ENCODE measurements at regions not wholly inside any gene's neighbourhood (a gene's known extent, or its start where the extent isn't known, plus 50 kb on each side); places are given as distances from the start of the nearest gene placed in this dataset.

DNA sequence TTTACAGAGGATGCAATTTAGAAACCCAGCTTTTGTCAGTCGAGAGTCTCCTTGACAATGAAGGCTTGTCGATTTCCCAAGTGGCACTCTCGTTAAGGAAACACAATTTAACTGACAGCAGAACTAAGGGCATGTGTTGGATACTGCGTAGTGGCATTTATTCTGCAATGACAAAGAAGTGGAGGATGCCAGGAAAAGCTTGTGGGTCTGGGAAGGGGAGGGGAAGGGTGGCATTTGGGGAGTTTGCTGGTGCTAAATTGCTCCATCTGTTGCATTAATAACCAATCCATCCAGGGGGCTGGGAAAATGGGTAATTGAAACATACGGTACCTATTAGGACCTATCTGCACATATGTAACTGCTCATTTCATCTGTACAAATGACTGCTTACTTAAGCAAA is 190.6 kb downstream of the NSG2 start:
- no peak for DNase-seq

DNA sequence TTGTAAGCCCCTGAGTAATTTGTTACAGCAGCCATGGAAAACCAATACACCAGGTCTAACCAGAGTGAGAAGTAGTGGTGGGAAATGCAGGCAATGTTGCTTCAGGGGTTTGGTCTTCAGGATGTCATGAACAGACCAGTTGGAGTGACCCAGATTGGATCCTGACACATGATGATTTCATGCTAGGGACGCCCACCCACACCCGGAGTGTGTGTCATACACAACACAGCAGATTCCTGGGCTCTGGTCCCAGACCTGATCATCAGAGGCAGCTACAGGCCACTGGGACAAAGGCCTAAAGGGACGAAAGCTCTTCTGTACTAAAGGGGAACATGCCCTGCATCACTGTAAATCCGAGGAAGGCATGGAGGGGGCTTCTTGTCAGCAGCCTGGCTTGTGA is 194.2 kb downstream of the NSG2 start:
- no peak for DNase-seq

DNA sequence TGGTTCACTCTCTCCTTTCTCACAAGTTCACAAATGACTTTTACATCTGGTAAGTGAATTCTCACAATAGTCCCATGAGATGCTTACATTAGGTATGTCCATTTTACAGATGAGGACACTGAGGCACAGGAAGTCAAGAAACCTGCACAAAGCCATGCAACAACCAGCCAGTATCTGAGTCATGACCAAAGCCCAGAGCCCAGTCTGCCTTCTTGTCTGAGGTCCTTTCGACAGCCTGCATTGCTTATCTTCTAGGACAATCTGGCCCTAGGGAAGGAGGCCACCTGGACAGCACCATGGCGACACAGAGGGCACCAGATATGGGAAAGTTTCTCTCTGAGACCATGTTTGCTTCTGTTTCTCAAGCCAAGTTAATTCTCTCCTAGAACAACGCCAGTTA is 197.1 kb downstream of the NSG2 start:
- DNase-seq: no peak

DNA sequence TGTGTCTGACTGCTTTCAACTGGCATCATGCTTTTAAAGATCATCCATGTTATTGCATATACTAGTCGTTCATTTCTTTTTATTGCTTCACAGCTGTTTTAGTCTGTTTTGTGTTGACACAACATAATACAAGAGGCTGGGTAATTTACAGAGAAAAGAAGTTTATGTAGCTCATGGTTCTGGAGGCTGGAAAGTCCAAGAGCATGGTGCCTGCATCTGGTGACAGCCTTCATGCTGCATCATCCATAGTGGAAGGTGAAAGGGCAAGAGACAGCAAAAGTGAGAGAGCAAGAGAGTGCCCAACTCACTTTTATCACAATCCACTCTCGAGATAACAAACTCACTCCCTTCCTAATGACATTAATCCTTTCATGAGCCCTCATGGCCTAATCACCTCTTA is 198.4 kb downstream of the NSG2 start:
- no peak for DNase-seq

DNA sequence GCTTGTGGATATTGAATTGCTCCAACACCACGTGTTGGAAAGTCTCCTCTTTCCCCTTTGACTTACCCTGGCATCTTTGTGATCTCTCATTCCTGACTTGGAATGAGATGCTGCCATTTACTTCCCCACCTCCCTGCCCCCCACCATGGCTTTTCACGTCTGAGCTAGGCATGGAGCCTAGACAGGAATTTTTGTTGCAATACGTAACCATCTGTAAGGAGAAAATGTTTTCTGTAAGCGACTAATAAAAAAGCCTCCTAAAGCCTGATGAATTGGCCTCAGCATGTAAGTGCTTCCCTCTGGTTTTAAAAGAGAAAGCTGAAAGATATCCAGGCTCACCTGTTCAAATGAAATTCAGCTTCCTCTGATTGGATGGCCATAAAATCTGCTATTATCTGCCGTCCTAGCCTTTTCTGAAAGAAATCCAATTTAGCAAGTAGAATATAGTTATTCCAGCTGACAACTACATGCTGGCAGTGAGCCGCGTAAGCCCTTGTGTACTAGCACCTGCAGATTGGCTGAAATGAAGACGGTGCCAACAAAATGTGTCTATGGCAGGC is 200.1 kb downstream of the NSG2 start:
- DNase-seq: no peak

DNA sequence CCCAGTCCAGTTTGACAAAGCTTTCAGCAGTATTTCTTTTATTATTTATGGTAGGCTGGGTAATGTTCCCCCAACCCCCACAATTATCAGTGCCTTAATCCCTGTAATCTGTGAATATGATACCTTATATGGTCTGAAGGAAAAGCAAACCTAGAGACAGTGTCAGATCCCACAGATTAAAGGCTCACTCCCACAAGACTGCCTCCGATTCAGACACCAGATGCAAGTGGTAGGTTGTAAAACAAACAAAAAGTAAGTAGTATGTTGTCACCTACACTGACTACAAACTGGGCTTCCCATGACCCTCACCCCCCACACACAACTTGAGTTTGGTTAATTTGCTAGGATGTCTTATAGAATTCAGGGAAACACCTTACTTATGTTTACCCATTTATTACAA is 201.2 kb downstream of the NSG2 start:
- DNase-seq: no peak

DNA sequence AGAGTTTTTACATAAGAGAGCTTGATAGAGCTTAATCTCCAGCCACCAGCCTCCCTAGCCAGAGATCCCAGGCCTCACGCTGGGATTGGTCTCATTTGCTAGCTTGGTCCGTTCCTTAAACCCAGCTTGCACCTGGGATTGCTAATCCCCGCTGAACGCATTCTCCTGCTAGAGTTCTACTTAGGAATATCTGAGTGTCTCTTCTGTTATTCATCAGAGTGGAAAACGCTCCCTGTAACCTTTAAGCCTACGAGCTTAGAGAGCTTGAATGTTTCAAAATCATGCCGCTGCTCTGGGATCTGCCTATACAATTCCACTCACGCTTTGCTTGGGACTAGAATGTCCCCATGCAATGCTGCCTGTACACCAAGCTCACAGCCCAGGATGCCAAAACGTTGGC is 201.8 kb downstream of the NSG2 start:
- no peak for DNase-seq

DNA sequence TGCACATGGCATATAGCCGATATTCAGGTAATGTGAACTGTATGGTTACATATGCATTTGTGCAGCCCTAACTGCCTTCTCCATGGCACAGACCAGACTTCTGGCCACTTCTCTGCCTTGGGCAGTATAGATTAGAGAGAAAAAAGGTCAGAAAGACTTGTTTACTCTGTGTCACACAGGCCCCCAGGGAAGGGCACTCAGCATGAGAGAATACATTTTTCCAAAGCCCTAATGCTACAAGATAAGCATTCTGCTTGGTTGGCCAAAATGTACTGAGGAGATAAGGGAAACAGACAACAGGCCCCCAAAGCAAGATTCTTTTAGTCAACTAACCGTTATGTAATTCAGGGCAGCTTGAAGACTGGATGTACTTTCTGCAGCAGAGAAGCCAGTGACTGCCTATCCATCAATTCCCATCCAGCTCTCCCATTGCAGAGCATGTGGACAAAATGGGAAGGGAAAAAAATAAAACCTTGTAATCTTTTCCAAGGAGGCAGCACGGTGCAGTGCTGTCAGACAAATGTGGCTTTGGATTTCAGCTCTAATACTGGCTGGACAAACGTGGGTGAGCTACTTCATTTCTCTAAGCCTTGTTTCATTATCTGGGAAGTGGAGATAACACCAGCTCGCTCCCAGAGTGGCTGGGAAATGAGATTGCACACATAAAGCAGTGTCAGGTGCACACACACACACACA is 205.9 kb downstream of the NSG2 start:
- DNase-seq: no peak

DNA sequence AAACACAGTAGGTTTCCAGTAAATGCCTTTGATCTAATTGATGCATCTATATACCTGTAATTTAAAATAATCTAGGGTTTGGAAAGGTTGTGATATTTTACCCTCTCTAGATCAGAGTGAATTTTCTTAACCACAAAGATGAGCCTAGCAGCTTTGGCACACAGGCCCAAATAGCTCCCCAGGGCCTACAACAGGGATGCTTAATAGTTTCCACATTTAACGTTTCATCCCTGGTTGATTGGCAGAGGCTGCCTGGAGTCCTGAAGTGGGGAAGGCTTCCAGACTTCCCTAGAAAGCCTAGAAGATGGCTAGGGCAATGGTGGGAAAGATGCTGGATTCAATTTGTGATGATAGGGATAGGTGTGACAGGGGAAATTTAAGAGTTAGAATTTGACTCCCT is 206.6 kb downstream of the NSG2 start:
- no peak for DNase-seq

DNA sequence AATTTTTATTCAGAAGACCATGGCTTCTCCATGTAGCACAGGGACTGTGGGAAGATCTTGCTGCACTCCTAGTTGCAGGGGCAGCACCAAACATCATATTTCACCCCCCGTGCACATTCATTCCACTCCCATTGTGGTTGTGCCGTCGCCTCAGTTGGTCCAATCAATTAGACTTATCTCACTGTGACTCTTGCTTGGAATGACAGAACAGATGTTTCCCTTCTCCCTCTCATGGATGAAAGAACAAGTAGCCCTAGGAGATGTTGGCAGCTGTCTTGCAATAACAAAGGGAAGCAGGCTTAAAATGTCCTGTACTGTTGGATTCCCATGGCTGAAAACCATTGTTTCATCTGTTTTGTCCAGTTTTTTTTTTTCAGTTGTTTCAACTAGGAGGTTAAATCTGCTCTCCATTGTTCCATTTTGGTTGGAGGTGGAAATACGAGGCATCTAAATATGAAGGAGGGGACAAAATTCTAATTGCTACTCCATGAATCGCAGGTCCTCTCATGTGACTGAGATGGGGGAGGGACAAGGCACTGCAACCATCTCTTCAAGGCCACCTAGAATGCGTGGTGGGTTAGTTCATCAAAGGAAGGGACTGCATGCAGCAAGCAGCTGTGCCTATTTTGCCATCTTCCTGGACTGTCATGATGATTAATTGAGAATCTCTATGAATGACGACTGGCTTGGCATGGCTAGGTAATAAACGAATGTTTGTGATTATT is 214.4 kb downstream of the NSG2 start:
- DNase-seq: no peak

DNA sequence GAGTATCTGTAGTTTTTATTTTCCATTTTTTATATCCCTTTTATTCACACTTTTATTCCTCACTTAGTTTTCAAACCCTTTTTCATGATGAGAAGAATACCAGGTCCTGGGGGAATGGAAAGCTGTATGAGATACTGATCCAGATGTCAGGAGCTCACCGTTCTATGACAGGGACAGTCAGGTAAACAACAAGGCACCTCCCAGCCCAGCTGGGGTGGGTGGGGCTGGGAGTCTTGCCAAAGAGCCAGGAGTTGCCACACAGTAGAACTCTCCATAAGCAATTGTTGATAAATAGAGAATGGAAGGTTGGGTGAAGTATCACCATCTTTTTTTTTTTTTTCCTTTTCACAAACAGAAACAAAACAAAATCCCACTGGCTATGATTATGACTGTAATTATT is 225.8 kb downstream of the NSG2 start:
- no peak for DNase-seq

DNA sequence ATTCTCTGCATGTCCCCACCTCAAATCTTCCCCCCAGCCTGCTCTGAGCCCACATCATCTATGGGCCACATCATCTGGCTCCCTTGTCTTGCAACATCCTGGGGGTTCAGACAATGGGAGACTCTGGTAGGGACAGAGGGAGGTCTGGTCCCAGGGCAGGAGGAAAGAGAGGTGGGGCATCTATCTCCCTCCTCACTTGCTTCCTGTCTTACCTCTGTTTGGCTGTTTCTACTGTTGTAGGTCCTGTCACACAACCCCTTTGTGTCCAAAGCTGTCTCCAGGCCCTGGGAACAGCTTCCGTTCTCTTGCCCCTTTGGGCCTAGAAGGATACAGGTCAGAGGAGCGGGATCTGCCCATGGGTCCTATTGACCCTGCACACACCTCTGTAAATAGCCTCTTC is 227.2 kb downstream of the NSG2 start:
- no peak for DNase-seq

DNA sequence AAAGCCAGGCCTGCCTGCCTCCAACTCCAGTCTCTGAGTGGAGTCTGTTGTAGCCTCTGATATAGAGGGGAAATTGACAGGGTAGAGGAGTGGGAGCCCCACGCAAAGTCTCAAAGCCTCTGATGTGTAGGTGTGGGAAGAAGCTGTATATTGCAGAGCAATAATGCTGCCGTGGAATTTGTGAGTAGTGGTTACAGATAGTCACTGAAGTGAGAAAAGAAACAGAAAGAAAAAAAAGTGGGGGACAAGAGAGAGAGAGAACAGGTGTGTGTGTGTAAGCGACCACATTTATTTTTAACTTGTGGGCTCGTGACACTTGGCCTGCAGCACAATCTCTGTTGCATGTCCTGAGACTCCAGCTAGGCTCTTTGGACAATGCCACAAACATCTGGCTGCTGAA is 227.8 kb downstream of the NSG2 start:
- DNase-seq: no peak

DNA sequence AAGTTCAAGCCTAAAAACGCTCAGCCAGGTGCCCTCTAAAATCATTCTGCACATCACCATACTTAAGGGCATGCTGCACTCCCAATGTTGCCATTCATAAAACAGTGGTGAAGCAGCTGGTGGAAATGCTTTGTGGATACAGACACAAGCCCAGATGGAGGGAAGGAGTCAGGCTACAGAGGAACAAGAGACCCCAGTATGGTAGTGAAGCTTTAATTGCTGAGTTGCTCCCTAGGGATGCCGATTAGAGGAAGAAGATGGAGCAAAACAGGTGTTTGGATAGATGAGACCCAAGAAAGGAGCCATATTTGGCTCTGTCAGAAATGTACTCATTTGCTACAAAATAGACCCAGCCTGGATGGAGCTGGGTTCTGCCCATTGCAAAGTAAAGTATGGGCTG is 230.5 kb downstream of the NSG2 start:
- no peak for DNase-seq

DNA sequence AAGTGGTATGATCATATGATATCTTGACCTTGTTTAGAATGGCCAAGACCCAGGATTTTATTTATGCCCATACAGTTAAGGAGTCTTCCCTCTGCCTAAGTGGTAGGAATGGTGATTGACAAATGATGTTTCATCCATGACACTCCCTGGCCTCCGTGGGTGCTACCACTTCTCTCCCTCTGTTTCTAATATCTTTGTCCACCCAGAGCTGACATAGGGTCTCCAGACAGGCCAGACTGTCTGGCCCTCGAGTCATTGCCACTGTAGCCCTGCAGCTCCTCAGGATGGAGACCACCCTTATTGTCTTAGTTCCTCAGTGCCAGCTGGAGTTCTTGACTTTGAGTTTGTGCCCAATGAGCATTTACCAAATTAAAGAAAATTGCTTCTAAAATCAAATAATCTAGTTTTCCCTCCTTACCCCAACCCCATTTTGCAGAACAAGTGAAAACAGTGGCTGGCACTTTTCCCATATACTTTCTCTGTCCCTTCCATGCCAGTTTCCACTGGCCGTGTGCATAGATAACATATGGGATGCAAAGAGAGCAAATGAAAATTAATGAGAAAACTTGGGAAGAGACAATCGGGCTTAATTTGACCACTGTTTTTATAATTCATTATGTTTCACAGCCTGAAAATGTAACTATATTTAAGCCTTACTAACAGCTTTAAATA is 235.7 kb downstream of the NSG2 start:
- no peak for DNase-seq

DNA sequence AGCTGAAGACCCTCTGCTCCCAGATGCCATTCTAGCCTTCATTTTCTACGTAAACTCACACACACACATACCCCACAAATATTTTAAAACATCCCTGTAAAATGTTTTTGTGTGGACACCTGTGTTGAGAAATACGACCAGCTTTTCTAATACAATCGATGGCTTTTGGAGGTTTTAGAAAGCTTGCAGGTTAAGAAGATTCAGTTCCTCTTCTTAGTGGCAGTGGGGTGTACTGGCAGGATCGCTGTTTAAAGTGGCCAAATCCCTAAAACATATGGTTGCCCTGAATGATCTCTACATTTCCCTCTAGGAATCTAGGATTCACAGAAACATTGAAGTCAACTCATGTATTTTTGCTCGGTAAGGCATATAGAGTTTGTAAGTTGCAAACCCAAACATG is 236.3 kb downstream of the NSG2 start:
- no peak for DNase-seq

DNA sequence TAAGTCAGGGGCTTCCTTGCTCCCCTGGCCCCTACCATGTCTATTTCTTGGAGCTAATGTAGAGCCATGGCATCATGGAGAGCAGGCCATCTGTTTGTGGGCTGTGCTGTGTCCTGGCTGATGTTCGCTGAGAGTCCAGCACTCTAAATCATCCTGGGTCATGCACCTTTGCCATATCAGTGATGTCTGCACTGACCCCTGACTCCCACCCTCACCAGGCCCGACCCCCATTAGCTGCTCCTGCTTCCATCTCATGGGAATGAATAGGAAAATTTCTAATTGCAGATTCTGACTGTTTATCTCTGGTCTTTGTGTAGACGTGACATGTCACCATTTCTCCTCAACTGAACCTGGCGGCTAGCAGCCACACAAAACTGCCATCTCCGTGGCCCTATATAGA is 236.9 kb downstream of the NSG2 start:
- no peak for DNase-seq

DNA sequence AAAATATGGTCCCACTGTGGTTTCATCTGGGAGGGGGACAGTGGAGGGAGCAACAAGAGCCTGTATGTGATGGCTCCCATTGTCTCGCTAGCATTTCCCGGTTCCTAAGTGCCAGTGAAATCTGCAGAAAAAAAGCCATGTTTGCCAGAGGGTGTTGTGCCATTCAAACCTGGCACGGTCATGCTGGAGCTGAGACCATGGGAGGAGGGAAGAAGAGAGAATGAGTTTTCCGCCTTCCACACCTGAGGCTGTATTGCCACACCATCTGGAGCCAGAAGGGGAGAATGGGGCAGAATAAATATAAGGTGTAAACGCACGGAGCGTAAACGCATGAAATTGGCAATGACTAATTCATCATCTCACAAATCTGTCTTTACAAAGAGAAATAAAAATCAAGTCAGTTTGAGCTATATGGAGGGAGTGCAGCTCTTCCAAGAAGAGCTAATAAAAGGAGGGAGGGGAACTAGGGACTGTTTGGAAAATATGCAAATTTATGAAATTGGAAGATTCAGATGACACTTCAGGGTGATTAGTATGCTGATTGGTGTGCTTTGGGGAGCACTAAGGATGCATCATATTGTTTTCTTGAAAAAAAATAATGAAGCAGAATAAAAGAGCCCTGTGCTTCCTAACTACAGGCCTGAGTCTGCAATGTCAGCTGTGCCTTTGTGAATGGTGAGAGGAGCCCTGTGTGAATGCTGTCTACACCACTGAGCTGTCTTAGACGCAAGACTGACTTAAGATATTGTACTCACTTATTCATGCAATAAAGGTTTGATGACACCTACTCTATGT is 237.9 kb downstream of the NSG2 start:
- DNase-seq: no peak

DNA sequence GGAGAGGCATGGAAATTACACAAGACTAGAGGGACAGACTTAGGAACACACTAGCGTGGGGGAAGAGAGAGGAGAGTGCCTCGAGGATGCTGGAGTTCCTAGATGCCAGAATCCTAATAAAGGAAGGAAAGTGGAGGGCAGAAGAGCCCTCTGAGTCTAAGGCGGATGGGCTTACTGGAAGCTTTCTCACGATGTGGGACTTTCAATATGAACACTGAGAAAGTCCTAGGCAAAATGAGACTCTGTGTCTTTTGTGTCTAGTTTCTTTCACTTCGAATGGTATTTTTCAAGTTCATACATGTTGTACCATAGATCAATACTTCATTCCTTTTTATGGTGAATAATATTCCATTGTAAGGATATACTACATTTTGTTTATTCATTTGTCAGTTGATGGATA is 239.4 kb downstream of the NSG2 start:
- DNase-seq: no peak

DNA sequence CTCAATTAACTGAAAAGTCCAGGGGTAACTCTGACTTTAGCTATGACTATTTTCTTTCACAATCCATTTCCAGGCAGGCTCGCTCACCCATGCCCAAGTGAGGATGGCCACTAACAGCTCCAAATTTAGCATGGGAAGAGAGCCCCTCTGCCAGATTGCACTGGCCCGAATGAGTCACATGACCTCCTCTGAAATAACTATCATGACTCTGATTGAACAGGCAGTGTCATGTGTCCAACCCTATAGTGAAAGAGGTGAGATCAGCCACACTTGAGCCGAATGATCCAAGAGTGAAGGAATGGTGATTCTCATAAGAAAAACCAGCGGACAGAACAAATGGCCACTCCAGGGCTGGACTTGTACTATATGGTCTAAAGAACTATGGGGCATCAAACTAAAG is 242.3 kb downstream of the NSG2 start:
- no peak for DNase-seq

DNA sequence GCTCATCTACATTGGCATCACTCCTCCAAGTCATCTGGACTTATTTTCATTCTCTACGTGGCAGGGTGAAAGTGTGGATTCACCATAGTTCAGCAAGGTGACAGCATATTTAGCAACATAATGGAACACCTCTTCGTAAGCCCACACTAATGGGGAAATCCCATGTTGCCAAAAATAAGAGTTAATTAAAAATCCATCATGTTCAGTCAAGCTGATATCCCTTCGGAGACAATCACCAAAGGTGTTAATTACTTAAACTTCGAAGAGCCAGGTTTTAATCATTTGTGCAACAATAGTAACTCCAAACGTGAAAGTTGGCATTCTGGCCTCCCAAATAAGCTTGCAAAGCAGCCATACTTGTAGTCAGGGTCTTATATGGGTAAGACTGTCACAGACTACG is 242.9 kb downstream of the NSG2 start:
- DNase-seq: no peak

DNA sequence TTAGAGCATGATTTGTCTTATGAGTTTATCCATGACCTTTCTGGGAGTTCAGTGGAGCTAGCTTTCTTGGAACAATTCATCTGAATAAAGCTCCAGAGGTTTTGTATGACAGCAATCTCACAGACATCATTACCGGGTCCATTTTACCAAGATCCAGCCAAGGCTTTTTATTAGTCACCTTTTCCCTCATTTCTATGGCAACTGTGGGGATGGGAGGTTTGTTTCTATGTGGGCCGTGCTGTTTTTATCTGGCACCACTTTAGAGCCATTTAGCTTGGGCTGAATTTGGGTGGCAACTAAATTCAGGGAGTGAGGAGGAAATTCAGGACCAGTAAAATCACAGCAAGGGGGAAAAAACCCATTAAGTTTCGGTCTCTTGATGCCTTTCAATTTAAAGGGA is 245.7 kb downstream of the NSG2 start:
- DNase-seq: no peak

DNA sequence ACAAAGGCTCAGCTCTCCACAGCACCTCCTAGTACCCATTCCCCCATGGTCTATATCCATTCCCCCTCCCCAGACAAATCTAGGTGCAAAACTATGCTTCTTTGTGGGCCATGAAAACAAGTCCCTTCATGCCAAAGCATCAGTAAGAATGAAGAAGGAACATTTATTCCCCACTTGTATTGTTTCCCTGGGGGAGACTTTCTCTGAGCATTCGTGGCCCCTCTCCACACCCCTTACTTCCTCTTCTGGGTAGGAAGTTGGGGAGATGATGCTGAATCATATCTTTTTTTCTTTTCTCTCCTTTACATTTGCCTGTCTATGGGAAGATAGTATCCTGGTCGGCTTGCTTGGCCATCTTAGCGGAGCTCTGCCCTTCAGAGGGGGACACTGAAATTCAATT is 246.8 kb downstream of the NSG2 start:
- DNase-seq: no peak

Data from activated effector memory CD4-positive, alpha-beta T cell treated with Interleukin-2 at 50 U/mL for 16 hours (primary cell).